ENCODE measurements at regions not wholly inside any gene's neighbourhood (a gene's known extent, or its start where the extent isn't known, plus 50 kb on each side); places are given as distances from the start of the nearest gene placed in this dataset.

DNA sequence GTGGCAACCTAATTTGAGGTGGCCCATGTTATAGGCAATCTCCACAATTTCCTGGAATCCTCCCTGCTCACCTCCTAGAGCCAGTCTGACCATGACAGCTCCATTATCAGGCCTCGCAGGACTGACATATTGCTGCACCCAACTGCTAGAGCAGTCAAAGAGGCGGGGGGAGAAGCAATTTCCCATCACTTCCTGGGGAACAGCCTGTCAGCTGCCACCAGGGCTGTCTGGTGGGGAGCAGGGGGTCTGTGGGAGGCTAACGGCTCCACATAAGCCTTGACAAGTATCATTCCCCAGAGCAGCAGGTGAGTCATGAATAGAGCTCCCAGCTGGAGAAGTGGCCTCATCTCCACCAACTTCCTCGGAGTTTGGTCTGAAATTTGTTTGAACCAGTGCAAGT is 322.9 kb downstream of the MATN1 start:
- DNase-seq: no peak

DNA sequence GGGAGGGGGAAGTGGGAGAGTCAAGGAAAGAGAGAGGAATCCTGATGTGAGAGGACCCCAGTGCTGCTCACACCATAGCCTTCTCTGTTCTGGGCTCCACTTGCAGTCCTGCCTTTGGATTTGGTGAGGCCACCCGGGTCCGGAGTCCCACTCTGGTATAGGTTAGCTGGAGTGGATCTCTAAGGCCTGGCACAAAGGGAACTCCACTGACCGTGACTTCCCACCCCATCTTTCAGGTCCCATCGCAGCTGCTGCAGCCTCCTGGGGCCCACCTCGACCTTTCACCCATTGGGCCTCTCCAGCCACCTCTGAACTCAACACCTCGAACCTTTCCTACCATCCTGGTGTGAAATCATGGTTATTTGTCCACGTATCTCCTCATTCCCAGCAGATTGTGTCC is 324.4 kb downstream of the MATN1 start:
- DNase-seq: no peak

DNA sequence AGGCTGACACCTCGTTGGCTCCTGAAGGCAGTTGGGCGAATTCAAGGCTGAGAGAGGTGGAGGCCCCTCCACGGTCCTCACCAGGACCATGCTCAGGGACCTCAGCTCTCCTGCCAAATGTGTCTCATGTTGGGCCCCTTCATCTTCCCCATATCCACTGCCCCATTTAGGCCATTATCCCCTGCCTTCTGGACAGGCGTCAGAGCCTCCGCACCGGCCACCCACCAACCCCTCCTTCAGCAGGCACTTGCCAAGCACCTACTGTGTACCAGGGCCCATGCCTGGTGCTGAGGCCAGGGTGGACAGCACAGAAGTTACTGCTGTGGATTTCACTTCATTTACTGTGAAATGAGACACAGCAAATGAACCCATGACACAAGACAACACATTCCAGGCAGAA is 325.8 kb downstream of the MATN1 start:
- DNase-seq: no peak

DNA sequence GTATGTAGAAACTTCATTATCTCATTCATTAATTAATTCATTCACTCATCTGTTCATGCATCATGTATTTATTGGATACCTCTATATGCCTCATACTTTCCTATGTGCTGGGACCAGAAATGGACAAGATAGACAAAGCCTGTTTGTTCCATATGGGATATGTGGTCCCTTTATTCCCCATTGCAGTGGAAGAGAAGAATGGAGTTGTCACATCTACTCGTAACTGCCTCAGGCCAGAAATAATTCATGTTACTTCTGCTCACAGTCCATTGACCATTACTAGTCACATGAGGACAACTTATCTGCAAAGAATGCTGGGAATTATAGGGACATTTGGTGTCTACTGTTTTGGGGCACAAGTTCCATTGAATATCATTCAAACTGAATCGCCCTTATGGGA is 327.8 kb downstream of the MATN1 start:
- no peak for DNase-seq

DNA sequence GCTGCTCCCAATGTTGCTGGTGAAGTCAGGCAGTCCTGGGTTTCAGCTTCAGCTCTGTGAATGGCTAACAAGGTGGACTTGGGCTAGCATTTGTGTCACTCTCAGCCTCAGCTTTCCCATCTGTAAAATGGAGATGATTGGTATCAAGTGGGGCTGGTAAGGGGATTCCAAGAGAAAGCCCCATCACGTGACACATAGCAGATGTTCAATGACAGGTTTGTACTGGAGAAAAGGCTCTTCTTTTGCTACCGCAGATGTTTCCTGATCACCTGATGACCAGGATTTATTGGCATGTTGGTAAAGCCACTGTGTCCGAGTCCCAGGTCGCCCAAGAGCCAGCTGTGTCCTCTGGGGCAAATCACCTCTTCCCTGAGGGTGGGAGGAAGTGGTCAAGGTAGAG is 335.0 kb downstream of the MATN1 start:
- no peak for DNase-seq

DNA sequence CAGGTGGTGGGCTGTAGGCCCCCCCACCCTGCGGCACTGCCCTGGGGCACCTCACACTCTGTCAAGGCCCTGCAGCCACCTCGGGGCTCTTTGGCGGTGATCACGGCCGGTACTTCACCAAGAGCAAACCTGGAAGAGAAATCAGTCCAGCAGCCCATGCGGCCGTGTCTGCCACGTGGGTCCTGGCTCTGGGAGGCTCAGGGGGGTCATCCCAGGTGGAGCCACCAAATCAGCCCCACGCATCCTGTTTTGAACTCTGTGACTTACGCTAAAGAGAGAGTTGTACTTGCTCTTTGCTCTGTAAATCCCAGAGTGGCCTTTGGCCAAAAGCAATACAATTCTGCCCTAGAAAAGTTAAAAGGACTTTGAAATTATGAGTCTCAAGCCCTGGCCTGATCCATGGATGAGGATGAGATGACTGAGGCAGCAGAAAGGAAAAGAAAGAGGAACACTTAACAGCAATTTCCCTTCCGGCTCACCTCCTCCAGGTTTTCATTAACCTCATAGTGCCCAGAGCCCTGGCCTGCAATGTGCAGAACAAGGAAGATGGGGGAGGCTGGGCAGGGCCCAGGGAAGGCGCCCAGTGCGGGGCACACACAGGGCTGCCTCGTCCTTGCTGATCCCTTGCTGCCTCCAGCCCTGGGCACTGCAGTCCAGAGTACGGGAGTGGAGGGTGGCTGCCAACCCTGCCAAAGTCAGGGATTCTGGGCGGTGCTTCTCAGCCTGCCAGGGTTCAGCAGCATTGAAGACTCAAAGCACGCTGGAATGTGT is 337.0 kb downstream of the MATN1 start:
- no peak for DNase-seq

DNA sequence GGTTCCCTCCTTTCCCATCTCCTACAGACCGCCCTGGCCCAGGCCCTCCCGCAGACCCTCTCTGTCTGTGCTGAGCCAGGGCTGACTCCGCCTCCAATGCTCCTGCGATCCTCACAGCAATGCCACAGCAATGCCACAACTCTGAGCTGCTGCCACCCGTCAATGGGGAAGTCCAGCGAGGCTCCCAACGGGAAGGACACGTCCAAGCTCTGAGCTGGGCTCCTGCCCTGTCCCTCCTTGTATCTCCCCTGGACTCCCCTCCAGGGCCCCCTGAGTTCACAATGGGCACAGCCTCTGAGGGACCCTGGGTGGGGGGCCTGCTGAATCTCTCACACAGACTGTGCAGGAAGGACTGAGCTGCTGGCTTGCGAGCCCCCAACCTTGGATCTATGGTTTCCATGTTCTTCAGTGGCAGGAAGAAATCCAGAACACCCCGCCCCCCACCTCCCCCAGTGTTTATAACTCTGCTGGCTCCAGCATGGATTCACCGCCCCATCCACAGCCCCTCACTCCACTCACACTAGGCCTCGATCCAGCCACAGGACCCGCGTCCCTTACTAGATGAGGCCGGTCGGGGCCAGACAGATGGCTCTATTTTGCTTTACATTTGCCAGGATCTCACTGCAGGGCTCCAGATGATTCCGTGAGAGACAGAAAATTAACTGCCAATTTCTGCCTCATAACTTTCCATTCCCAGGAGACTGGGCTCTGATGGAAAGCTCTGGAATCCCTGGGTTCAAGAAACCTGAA is 338.0 kb downstream of the MATN1 start:
- no peak for DNase-seq

DNA sequence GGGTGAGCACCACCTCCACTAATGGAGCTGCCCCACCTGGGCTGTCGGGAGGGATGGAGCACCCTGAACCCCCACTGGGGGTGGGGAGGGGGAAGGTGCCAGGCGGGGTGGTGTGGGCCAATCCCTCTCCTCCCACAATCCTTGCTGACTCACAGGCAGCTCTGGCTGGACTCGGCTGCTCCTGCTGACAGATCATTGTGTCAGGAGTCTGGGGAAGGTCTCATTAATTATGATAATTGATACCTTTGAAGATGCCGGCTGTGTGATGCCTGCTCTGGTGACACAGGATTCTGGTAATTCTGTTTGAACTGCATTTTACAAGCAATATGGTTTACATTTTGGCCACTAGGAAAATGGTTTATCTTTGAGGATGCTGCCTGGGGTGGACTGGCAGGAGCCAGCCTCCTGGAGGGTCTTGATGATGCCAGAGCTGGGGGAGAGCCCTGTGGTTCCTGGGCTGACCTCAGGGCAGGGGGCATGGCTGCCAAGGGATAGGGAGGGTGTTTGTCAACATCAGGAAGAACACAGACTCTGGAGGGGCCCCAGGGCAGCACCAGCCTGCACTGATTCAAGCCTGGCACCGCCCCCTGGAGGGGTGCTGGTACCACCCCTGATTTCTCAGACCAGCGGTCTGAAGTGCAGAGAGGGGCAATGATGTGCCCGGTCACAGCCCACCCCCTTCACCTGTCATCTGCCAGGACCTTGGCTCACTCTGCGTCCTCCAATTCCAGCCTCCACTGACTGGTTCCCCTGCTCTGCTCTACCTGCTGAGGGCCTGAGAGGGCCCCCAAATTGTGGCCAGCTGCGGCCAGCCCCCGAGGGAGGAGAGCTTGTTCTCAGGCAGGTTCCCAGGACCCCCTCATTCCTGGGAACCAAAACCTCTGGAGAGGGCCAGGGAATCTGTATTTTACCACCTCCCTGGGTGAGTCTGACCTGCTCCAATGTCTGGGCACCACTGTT is 338.8 kb downstream of the MATN1 start:
- DNase-seq: no peak

DNA sequence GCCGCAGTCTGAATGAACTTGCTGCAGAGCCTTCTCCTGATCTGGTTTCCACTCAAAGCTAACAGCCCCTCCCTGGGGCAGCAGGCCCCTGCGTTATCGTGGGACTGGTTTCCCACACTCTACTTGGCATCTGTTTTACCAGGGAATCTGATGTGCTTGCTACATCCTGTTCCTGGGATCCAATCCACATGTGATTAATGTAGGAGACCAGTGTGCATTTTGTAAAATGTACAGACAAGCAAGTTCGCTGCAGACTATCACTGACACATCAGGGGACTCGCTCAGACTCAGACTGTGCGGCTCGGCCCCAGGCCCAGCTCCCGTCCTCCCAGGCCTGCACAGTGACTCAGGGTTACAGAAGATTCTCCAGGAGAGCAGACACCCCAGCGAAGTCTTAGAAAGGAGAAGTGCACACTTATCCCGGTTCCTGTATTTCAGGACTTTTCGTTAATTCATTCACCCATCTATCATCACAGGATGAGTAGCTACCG is 340.1 kb downstream of the MATN1 start:
- DNase-seq: no peak

DNA sequence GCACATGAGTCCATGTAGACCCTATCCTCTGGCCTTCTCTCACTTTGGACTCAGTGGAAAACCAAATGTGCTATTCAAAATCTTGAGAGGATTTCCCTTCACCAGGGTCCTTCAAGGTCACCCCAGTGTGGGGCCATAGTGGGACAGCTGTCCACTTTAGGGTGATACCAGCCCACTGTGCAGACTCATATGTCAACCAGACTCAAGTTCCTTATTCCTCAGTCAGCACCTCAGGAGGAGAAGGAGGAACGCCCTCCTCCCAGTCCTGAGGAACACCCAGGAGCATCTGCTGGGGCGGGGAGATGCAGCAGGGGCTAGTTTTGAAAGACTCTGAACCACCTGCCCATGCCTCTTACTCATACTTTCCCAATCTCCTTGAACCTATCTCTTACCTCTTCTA is 340.9 kb downstream of the MATN1 start:
- no peak for DNase-seq

DNA sequence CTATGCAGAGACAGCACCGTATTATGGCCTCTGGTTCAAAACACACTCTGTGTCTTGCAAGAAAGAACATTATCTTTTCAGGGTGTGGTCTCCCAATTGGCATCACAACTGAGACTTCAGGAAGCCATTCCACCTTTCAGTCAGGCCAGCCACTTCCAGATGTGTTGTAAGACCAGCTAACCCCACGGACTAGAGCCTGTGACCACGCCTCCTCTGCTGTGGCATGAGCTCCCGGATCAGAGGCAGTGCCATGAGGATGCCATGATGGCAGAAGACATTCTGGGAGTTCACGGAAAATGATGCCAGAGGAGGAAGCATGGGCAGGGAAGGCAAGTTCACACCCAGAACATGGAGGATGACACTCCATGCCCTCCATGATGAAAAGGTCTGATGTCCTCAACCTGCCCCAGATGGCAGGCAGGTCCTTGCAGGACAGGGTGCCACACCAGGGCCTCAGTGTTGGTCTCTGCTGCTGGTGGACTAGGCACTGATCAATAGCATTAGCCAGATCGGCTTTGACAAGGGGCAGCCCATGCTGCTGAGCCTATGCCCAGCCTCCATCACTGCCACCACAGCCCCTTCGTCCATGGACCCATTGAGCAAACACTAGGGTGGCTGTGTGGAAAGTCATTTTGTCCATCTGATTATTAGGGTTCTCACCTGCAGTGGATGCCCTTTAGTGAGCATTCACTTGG is 341.6 kb downstream of the MATN1 start:
- no peak for DNase-seq

DNA sequence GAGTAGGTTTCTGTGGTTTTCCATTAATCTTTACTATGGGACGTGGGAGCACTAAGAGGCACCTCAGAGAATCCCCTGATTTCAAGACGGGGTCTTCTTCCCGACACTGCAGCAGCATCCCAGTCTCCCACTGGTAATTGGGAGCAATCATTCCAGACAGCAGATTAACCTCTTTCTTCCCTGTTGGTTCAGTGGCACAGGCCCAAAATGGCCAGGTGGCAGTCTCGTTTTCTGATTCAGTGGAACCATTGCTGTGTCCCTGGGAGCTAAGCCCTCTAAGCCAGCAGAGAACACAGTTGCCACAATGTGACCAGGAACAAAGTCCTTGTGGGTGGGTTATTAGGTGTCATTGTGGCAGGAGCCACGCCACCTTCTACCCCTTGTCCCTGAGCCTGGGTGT is 342.1 kb downstream of the MATN1 start:
- DNase-seq: no peak

DNA sequence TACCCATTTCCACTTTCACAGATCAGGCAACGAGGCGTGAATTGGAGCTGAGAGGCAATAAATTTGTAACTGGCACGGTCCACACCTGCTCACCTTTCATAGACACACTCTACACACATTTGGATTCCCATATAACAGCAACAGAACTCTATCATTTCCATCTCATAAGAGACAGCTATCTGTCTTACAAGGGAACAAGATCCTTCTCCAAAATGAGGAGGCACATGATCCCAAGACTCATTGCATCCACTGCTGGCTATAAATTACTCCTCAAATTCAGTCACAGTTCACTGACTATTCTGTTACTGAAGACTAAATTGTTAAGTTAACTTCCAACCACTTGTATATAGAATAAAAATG is 342.8 kb downstream of the MATN1 start:
- DNase-seq: no peak

DNA sequence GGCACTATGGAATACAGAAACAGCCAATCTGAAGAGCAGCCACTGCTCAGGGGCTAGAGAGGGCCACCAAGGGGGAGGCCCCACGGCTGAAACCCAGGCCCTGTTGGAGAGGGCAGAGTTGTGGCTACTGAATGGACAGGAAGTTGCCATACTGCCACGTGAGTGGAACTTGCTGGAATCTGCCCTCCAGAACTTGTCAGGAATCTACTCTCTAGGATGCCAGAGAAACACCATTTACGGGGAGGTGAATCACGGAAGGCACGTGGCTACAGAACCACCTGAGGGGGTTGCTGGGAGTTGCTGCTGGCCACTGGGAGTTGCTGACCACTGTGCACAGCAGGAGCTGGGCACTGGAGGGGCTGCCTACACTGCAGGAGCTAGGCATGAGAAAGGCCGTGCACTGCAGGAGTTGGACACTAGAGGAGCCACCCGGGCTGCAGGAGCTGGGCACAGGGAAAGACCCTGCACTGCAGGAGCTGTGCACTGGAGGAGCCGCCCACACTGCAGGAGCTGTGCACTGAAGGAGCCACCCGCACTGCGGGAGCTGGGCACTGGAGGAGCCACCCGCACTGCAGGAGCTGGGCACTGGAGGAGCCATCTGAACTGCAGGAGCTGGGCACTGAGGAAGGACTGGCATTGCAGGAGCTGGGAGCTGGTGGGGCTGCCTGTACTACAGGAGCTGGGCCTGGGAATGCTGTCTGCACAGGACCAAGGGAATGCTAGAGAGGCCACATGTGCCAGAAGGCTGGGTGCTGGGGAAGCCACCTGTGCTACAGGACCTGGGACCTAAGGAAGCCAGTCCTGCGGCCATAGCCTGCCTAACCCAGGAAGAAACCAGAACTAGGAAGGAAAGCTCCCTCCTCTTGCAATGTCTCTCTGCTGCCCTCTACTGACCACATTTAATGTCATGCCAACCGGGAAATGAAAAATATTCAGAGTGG is 343.4 kb downstream of the MATN1 start:
- DNase-seq: peak; percentile 10

DNA sequence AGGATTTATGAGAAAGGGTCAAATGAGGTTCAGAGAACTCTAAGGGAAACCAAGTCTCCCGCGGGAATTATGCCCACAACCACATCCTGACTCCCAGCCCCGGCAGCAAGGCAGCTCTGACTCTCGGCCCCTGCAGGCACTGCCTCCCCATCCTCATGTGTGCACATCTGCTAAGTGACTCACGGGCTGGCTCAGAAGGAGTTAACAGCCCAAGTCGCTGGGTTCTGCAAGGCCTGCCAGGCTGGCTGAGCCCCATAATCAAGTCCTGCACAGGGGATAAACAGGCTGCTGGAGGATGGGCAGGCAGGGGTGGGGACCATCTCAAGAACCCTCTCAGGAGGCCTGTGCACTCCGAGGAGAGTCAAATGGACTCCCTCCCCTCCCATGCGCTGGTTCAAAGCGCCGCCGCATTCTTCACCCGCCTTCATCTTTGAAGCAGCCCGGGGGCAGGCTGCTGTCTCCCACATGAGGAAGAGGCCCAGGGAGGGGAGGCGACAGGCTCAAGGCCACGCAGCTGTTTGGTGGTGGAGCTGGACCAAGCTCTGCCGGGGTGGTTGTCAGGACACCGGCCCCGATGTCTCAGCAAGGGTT is 344.3 kb downstream of the MATN1 start:
- no peak for DNase-seq

DNA sequence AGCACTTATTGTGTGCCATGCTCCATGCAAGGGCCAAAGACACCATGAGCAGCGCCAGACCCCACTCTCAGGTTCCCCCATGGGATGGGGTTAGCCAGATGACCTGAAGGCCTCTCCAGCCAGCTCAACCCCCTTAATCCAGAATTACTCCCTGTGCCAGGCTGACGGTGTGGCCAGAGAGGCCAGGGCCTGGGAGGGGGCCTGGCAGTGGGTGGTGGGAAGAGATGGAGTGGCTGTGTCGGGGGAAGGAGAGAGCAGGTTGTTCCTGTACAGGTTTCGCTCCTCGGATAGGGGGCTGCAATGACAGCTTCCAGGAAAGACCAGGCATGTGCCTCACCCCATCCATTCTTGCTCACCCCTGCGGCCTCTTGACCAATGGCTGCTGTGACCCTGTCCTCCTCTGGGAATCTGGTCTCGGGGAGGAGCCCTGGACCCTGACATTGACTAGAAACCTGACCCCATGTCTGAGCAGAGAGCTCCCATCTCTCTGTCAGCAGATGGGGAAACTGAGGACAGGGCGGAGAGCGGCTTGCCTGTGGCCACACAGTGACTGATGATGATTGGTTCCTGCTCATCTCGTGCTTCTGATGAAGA is 345.3 kb downstream of the MATN1 start:
- DNase-seq: no peak

DNA sequence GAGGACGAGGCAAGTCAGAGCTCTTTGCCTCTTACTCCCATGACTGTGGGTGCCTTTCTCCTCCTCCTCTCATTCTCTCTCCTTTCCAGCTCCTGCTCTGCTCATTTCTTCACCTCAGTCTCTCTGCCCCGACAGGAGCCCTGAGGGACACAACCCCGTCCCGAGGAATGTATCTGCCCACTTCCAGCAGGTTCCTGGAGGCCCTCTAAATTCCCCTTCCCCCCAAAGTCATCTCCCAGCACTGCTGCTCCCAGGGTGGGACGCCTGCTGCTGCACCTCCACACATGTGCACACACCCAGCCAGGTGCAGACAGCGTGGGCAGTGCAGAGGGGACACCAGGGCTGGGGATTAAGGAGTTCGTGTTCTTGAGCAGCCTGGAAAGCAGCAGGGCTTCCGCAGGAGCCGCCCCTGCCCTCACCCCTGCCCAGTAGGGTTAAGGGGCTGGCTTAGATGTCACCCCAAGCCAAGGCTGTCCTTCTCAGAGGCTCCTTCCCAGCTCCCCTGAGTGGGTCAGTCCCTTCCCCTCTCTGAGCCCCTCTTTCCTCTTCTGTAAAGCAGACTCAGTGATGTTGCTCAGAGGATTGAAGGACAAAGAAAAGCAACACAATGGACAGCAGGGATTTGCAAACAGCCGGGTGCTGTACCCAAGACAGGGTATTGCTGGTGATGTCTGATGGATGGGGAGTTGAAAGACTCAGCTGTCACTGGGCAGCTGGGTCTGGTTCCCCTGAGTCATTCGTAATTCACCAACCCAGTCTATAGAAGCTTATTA is 346.0 kb downstream of the MATN1 start:
- no peak for DNase-seq

DNA sequence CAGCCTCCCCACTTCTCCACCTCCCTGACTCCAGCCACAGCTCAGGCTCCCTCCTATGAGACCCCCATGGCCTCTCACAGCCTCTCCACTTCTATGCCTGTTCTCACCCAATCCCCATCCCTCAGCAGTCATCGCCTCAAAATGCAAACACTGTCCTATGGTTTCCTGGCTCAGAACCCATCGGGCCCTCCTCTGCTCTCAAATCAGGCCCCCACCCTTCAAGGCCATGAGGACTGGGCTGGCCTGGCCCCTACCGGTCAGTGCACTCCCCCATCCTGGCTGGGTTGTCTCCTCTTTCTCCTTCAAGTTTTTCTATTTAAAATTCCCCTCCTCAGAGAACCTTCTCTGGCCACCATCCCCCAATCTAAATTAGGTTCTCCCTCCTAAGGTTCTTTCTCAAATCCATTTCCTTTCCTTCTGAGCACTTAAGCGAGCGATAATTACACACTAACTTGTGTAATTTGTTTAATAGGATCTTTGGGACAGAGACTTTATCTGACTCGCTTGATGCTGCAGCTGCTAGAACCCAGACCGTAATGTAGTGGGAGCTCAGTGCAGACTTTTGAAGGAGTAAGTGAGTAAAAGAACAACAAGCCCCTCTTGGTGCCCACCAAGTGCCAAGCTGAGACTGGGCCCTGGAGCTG is 347.2 kb downstream of the MATN1 start:
- DNase-seq: no peak

DNA sequence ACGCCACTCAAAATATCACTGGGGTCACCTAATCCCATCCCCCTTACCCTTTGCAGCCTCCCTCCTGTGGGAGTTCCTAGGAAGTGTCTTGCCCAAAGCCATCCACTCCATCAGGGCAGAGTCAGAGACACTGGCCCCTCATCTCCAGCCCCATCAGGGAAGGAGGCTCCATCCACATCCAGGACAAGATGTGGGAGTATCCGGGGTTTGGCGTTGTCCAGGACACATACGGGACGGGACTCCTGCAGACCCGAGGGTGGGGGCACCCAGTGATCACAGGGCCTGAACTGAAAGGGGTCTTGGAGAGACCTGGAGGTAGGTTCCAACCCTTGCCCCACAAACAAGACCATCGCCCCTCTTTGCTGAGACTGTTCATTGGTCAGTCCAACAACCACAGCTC is 348.2 kb downstream of the MATN1 start:
- no peak for DNase-seq
